Breast epithelium (tissue), 3 donors: ENCODE measurements at regions not wholly inside any gene's neighbourhood (a gene's known extent, or its start where the extent isn't known, plus 50 kb on each side); places are given as distances from the start of the nearest gene placed in this dataset.

Experiments
- CTCF ChIP-seq, 3 donors: fragments of 450-650 bp; IDR thresholded peaks; one replicate each; pipeline ENCODE4 v1.5.1; 2016 to 2017; ENCODE audit warnings: antibody characterized with exemption in 3 of 3, mild to moderate bottlenecking in 3 of 3, moderate library complexity in 3 of 3
- POLR2A ChIP-seq: fragments of 450-650 bp; IDR thresholded peaks from one replicate; pipeline ENCODE4 v1.6.1; 2016; ENCODE audit warnings: antibody characterized with exemption, mild to moderate bottlenecking, moderate library complexity
- POLR2AphosphoS5 ChIP-seq, 3 donors: sonication (generic); formaldehyde crosslinking; IDR thresholded peaks; one replicate each; pipeline ENCODE4 v1.6.1; 2017; ENCODE audit warnings: antibody characterized with exemption in 3 of 3

GRCh38 chr16:8110572-8111514, 479.5 kb downstream of the TMEM114 start:
- TF ChIP-seq CTCF (IDR thresholded peaks at IDR 0.05) (no peak), POLR2A (no peak), POLR2AphosphoS5 (IDR thresholded peaks at IDR 0.05) (no peak)
